OCI-LY7 (cell line): ENCODE measurements at regions not wholly inside any gene's neighbourhood (a gene's known extent, or its start where the extent isn't known, plus 50 kb on each side); places are given as distances from the start of the nearest gene placed in this dataset.

Experiments
- CTCF ChIP-seq: fragments of 200-600 bp; sonication (generic); conservative IDR thresholded peaks from 2 replicates; pipeline ENCODE4 v1.5.1; 2014; ENCODE audit warnings: mild to moderate bottlenecking, antibody characterized with exemption, low read length, moderate library complexity, mixed read lengths
- EZH2phosphoT487 ChIP-seq: fragments of 200-600 bp; sonication (generic); IDR thresholded peaks from 2 replicates; pipeline ENCODE4 v1.6.1; 2018; ENCODE audit warnings: low read depth, borderline replicate concordance, mild to moderate bottlenecking, mixed run types, antibody characterized with exemption, low read length, moderate library complexity, mixed read lengths

- no peak for TF ChIP-seq CTCF
- TF ChIP-seq EZH2phosphoT487, result no peak
Measured at GRCh38 chr22:48338793-48339705, 1488.6 kb downstream of the BRD1 start.
